T-helper 1 cell treated with Interleukin-12 subunit alpha and Interleukin-12 subunit beta and Interleukin-4 antibody, amounts not matched to agents 30 ng/mL and 1 ng/mL, for 36 hours (primary cell): ENCODE measurements at regions not wholly inside any gene's neighbourhood (a gene's known extent, or its start where the extent isn't known, plus 50 kb on each side); places are given as distances from the start of the nearest gene placed in this dataset.

Source experiments
- intact Hi-C: fragments of 100-400 bp; cut with micrococcal nuclease; formaldehyde crosslinking; loops from one replicate; pipeline ENCODE4 v1.15.1; 2024

DNA sequence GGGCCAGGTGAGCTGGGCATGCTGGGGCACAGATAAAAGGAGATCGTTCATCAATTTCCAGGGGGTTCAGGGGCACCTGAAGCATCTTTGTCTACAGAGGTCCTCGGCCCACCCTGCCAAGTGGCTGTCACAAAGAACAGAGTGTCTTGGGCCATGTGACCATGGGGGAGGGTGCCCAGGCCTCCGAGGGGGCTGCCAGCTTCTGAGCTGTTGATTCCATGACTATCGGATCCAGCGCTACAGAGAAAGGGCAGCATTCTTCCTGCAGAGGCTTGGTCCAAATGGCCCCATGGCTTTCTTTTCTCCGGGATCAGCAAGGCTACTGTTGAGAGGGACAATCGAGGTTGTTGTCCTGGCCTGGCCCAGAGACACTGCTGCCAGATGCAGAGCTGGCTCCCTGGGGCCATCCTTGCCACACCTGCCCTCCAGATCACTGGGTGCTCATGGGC, 289.2 kb downstream of the ZSWIM6 start:
- intact Hi-C loops = loop anchor here (10.0 kb wide), 1 partner anchor 286 kb away; the partner anchor contains the start of gene ZSWIM6

DNA sequence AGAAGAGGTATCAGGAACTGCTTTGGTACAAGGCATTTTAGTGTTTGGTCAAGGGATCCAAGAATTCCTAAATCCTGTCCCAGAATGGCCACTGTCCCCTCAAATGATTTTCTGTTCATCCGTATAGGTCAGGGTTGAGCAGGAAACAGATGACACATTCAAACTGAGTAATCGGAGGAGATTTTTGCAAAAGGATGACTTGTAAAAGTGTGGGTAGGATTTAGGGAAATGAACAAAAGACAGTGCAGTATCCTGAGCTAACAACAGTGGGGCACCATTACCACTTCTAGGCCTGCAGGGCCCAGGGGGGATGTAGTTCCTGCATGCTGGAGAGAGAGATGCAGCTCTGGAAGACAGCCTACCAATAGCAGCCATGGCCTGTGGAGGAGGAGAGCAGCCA, 290.1 kb downstream of the ZSWIM6 start:
- intact Hi-C loops = loop anchor here (10.0 kb wide), 1 partner anchor 287 kb away; the partner anchor contains the start of gene ZSWIM6

GRCh38 chr5:61623401-61624069, 291.5 kb downstream of the ZSWIM6 start:
- intact Hi-C loops = loop anchor here (10.0 kb wide), 1 partner anchor 289 kb away; the partner anchor contains the start of gene ZSWIM6

DNA sequence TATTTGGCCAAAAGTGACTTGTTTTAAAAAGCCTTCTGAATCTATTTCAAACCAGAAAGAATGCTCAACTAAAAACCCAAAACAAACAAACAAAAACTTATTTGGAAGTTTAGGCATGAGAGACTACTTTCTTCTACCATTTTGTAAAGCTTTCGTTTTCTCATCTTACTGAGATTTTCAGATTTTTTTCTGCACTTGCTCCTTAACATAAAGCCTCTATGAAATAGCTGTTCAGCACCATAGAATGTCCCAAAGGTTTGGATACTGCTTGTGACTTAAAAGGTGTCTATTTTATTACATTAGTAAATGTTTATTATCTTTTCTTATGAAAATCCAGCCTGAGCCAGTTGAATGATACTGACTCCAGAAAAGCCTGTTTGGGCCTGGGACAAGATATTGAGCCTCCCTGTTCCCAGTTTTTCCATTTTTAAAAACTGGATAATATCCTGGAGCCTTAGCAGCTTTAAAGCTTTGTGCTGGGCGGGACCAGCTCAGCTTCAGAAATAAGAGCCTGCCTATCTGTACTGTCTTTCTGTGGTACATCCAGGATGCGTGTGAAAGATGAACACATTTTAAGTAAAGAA, 292.6 kb downstream of the ZSWIM6 start:
- intact Hi-C loops = loop anchor here (10.0 kb wide), 1 partner anchor 290 kb away; the partner anchor contains the start of gene ZSWIM6

DNA sequence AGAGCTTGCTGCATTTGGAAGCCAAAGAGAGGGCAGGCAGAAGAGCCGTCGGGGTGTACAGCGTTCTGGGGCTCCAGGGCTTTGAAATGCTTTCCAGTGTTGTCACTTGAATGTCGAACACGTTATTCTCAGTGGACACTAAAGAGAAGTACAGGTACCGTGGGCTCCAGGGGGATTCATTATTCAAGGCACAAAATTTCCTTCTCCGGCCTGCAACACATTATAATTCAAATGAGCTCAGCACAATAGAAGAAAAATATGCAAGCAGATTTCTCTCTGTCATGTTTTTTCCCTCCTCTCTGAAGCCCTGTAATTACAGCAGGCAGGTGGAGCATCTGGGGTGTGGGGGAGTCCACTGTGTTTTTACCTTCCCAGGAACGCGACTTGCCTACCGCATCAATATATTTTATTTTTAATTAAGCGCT, 293.1 kb downstream of the ZSWIM6 start:
- intact Hi-C loops = loop anchor here (10.0 kb wide), 1 partner anchor 290 kb away; the partner anchor contains the start of gene ZSWIM6

DNA sequence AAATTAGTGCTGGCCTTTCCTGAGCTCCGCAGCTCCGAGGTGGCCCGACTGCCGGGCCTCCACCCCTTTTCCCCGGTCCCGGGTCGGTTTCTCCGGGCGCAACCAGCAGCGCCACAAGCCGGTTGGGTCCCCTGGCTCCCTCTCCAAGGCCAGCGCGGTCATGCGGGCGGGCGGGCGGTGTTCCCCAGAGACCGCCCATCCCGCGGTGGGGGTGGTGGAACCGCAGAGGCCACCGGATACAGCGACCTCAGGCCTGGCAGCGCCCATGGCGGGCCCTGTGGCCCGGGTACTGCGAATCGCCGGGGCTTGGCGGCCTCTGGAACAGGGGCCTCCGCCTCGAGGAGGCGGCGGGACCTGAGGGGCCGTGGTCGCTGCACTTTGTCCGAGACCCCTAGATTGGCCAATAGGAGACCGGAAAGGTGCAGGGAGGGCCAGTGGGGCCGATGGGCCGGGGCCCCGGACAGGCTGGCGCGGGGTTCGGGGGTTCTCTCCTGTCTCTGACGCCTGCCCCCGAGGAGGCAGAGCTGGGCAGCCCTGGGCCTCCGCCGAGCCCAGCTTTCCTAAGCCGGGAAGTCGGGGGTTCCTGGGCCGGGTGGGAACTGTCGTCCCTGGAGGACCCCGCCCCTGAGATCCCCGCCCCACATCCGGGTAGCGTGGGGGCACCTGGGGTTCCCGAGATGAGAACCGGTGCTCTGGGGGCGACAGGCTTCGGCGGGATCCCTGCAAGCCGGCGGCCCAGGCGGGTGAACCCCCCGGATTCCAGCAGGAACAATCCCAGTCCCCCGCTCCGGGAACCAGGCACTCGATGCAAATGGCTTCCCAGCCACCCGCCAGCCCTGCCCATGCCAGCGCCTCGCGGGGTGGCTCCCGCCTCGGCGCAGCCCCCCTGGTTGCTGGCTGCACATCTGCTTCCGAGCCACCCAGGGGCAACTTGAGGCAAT, 293.9 kb downstream of the ZSWIM6 start:
- intact Hi-C loops = loop anchor here (10.0 kb wide), 1 partner anchor 291 kb away; the partner anchor contains the start of gene ZSWIM6

DNA sequence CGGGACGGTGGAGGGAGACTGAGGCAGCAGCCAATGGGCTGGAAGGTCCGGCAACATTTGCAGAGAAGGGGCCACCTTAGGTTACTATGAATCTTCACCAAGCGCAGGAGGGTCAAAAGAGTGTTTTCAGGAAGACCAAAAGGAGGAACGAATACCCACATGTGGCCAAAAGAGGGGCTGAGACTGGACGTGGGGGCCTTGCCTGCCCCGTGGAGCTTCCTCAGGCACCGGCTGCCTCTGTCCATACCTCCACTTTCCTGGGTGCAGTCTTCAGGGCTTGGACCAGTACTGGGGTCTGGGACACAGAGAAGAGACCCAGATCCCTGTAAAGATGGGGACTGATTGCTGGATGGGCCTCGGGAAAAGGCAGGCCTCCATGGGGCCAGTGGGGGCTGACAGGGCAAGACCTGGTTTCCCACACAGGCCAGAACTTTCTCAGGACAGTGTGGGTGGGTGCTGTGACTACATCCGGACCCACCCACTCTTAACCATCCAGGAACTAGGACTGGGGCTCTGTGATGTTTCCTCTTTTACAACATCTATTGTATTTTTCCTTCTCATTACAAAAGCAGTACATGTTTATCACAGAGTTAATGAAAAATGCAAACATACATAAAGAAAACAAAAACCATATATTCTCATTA, 294.7 kb downstream of the ZSWIM6 start:
- intact Hi-C loops = loop anchor here (10.0 kb wide), 1 partner anchor 292 kb away; the partner anchor contains the start of gene ZSWIM6

GRCh38 chr5:61627531-61627930, 295.5 kb downstream of the ZSWIM6 start:
- intact Hi-C loops = loop anchor here (10.0 kb wide), 1 partner anchor 293 kb away; the partner anchor contains the start of gene ZSWIM6

DNA sequence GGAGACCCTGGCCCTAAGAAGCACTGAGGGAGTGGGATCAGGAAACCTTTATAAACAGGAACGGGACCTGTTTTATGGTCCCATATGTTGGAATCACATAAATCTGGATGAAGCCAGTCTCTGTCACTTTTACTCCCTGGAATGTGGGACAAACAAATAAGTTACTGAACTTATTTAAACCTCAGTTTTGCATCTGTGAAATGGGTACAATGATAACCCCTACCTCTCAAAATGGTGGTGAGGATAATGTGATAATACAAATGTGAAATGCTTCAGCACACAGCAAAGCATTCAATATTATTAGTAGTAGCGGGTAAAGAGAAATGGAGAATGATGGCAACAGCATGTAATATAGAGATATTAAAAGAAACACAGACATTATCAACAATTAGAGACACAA, 298.9 kb downstream of the ZSWIM6 start:
- intact Hi-C loops = no loop called here

DNA sequence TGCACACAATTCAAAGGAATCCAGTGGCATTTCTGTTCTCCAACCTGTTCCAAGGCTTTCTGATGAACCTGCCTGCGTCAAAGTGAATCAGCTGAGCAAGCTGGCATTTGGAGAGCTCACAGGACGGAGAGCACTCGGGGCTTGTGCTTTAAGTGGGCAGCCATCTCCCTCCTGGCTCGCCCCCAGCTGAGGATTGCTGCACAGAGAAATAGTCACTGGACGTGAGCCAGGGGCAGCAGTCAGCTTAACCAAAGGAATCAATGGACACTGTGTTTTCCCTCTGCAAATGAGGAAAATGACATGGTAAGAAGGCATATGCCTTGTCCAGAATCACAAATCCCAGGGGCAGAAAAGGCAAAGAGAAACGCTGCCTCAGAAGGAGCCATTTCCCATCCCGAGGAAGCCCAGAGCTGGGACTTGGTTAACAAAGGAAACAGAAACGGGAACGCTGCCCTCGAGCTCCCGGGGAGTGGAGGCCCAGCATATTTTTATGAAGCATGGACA, 299.4 kb downstream of the ZSWIM6 start:
- intact Hi-C loops = no loop called here

GRCh38 chr5:61632064-61632463, 300.0 kb downstream of the ZSWIM6 start:
- intact Hi-C loops = no loop called here

DNA sequence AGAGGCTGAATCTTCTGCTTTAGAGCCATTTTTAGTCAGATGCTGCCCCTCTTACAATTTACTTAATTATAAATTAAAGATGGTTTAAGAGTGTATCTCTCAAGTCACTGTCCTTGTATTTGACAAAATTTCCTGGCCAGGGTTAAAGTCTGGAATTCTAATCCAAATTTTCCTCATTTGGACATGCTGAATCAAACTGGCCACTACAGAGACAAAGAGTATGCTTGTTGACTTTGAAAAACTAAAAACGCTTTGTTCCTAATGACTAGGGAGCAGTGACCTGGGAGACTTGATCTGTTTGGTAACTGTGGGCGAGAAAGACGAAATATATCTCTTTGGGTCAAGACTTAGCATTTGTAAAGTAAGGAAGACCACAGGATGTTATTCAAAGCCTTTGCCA, 303.2 kb downstream of the ZSWIM6 start:
- intact Hi-C loops = no loop called here

DNA sequence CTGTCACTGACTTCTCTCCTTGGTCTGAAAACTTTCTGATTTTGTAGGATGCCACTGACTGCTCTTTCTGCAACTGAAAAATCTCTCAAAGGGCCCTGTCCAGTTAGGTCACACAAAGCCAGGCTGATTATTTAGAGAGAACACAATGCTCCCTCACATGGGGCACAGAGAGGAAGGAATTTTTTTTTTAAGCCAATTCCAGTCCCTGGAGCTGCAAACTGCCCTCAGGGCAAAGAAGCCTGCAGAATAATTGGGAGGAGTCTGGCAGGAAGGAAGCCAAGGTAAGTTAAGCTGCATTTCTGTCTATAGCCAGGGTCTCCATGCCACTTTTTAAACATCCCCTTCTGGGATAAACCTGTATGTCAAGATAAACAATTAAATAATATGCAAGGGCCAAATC, 305.5 kb downstream of the ZSWIM6 start:
- intact Hi-C loops = no loop called here

DNA sequence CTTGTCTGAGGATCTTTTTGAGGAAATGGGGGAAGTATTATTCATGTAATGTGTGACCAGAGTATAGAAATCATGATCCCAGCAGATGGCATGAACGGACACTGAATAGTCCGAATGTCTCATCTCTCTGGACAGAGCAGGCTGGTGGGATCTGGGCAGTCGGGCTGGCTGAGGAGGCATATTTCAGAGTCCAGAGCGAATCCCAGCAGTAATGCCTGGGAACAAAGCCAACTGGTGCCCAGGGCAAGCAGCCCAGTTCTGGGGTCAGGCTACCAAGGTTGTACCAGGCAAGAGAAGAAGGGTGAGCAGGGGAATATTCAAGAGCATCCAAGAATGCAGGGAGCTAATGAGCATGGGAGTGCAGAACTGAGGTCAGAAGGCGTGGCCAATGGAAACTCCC, 306.4 kb downstream of the ZSWIM6 start:
- intact Hi-C loops = no loop called here

GRCh38 chr5:61640179-61641021, 308.3 kb downstream of the ZSWIM6 start:
- intact Hi-C loops = no loop called here

DNA sequence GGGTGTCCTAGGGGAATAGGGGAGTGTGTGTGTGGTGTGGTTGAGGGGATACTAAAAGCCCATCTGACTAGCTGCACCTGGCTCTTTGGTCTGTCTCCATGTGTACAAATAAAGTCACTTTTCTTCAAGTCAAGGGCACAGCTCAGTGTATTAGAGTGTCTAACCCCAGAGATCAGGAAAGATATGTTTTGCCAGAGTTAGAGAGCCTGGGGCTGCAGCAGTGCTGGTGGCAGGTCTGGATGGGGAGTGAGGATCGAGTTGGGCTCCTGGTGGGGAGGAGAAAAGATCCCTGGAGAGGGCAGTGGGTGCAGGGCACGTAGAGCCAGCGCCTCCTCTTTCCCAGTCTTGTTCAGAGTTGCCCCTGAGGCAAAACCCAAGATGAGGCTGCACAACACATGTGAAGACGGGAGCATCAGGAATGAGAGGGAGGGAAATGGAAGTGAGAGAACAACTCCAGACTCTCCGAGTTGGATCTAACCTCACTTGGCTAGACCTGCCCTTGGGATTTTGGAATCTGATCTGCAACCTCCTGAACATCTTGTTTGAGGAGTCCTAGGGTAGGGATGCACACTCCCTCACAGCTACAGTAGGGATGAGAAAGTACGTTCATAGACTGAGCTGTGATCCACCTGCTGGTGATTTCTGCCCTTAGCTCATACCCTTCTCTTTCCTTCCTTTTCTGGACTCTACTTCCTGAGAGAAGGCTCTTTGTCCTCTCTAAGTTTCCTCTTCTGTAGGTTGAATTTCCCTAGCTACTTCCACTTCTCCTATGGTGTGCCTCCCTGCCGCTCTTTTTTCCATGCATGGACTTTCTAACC, 309.9 kb downstream of the ZSWIM6 start:
- intact Hi-C loops = no loop called here

GRCh38 chr5:61647672-61648071, 315.6 kb downstream of the ZSWIM6 start:
- intact Hi-C loops = no loop called here

DNA sequence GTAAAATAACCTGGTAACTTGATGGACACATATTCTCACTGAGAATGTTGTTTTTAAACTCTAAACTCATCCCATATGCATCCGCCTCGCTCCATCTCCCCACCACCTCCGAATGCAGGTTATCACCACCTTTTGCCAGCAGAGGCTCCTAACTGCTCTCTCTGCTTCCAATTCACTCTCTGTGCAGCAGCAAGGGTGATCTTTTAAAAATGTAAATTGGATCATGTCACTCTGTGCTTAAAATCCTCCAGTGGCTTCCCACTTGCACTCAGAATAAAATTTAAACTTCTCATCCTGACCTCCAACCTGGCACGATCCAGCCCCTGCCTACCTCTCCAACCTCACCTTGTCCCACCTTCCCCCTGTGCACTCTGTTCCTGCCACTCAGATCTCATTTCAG, 317.2 kb downstream of the ZSWIM6 start:
- intact Hi-C loops = no loop called here

- intact Hi-C loops = no loop called here
Observed at GRCh38 chr5:61649971-61650370, 317.9 kb downstream of the ZSWIM6 start.
